HG03095 (cell line): ENCODE measurements at regions not wholly inside any gene's neighbourhood (a gene's known extent, or its start where the extent isn't known, plus 50 kb on each side); places are given as distances from the start of the nearest gene placed in this dataset.
"Not testable (repeated sequence)": the region's sequence is repeated elsewhere in the genome, so short reads cannot be mapped to it uniquely, and the experiment has no call there.

Experiments used
- ATAC-seq: cut with Tn5 transposase; IDR thresholded peaks from one replicate; pipeline ENCODE4 v1.9.1; 2021; ENCODE audit warnings: moderate library complexity; ENCODE audit not compliant: unreplicated experiment

DNA sequence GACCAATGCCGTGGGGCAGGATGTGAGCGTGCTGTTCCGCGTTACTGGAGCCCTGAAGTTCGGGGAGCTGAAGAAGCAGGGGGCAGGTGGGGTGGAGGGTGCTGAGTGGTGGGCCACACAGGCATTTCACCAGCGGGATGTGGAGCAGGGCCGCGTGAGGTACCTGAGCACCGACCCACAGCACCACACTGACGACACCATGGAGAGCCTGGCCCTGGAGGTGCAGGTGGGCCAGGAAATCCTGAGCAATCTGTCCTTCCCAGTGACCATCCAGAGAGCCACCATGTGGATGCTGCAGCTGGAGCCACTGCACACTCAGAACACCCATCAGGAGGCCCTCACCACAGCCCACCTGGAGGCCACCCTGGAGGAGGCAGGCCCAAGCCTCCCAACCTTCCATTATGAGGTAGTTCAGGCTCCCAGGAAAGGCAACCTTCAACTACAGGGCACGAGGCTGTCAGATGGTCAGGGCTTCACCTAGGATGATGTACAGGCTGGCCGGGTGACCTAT, 179.6 kb downstream of the TBC1D2B start:
- ATAC-seq, result no peak

DNA sequence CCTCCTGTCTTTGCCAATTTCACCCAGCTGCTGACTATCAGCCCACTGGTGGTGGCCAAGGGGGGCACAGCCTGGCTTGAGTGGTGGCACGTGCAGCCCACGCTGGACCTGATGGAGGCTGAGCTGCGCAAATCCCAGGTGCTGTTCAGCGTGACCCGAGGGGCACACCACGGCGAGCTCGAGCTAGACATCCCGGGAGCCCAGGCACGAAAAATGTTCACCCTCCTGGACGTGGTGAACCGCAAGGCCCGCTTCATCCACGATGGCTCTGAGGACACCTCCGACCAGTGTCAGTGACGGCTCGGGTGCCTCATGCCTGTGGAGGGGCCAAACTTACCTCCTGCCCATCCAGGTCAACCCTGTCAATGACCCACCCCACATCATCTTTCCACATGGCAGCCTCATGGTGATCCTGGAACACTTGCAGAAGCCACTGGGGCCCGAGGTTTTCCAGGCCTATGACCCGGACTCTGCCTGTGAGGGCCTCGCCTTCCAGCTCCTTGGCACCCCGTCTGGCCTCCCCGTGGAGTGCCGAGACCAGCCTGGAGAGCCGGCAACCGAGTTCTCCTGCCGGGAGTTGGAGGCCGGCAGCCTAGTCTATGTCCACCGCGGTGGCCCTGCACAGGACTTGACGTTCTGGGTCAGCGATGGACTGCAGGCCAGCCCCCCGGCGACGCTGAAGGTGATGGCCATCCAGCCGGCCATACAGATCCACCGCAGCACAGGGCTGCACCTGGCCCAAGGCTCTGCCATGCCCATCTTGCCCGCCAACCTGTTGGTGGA, 180.2 kb downstream of the TBC1D2B start:
- ATAC-seq, result not testable (repeated sequence)

- not testable (repeated sequence) for ATAC-seq
These were observed 181.1 kb downstream of the TBC1D2B start for GRCh38 chr15:77896147-77897112.

DNA sequence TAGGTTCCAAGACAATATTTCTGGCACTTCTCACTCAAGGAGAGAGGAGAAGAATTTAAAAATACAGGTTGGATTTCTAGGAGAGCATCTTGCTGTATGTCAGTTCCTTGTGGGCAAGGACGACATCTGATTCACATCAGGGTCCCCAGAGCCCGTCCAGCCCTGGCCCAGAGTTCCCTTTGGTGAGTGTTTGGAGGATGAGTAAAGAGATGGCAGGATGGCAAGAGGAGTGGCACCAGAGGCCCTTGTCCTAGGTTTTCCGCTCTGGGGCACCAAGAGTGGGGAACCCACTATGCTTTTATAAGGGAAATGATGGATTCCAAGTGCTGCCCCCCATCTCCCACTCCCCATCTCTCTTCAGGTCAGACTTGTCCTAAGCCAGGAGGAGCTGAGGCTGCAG, 181.8 kb downstream of the TBC1D2B start:
- ATAC-seq, result no peak

DNA sequence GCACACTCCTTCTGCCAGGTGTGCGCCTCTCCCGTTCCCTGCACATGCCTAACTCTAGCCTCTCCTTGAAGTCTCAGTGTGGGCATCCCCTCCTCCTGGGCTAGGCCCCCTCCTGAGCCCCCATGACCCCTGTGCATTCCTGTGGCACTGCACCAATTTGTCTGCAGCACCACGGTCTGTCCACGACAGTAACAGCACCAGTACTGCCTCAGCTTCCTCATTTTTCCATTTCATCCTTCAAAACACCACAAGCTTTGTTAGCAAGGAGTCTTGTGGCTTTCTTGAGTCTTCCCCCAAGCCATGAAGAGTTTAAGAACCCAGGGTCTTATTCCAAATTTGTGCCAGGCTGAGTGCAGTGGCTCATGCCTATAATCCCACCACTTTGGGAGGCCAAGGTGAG, 182.4 kb downstream of the TBC1D2B start:
- not testable (repeated sequence) for ATAC-seq

- not testable (repeated sequence) for ATAC-seq
These were observed 183.6 kb downstream of the TBC1D2B start for GRCh38 chr15:77893671-77894640.

DNA sequence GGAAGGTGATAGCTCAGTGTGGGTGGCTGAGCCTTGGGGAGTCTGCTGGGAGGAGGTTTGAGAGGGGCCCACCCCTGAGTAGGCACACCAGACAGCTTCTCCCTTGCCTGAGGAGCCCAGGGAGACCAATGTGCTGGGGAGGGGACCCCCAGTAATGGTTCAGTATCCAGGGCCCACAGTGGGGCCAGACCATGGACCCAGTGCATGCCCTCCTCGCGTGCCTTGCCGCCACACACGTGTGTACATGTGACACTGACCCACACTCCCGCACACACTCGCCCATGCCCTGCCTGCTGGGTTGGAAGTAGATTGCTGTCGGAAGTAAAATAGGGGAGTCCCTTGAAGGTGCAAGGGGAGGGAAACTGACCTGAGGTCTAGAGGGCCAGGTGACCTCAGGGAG, 184.3 kb downstream of the TBC1D2B start:
- ATAC-seq, result not testable (repeated sequence)

- no peak for ATAC-seq
These were observed 185.2 kb downstream of the TBC1D2B start for GRCh38 chr15:77892335-77892734.

DNA sequence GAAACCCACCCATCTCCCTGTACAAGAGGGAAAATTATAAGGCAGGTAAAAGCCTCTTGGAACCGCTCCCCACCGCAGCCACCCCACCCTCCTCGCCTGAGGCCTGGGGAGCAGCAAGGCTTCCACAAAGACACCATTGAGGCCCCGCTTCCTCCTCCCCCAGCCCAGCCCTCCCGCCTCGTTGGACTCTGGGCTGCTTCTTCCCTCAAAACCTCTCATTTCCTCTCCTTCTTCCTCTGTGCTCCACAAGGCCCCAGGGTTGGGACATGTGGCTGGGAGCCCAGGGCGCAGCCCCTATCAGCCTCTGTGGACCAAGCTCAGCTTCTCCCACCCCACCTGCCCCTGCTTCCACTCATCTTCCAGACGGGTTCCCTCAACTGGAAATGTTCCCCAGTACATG, 185.6 kb downstream of the TBC1D2B start:
- ATAC-seq, result not testable (repeated sequence)

GRCh38 chr15:77890911-77891801, 186.4 kb downstream of the TBC1D2B start:
- ATAC-seq, result peak; percentile 53

GRCh38 chr15:77889828-77890725, 187.4 kb downstream of the TBC1D2B start:
- ATAC-seq, result not testable (repeated sequence)

DNA sequence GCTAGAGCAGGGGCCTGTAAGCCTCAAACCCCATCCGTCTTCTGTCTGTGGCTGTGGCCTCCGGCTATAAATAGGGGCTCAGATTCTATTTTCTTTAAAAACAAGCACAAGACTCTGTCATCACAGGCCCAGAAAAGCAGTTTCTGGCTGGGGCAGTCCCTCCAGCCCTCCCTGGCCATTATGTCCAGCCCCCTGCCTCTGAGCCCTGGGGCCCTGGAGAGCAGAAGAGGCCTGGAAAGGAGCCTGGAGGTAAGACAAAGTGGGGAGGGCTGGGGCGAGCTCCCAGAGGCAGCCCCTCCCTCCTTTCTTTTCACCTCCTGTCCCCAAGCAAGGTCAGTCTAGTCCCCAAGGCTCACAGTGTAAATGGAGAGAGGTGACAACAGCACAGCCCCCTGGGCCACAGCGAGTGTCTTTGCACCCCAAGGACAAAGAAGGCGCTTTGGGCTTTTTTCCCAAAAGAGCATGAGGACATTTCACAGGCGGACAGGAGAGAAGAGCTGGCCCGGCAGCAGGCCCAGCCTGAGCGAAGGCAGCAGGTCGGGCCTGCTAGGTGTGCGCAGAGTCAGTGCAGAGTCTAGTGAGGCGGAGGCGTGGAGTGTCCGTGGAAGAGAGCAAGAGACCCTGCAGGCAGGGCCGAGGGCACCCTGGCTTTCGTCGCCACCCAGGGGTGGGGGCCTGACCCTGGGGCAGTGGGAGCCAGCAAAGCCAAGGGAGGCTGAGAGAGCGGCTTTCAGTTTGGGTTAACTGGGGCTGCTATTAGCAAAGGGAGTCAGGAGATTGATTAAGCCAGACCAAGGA, 188.3 kb downstream of the TBC1D2B start:
- ATAC-seq, result no peak

- ATAC-seq, result not testable (repeated sequence)
These were observed 189.7 kb downstream of the TBC1D2B start for GRCh38 chr15:77887563-77888429.

GRCh38 chr15:77886805-77887448, 190.6 kb downstream of the TBC1D2B start:
- no peak for ATAC-seq

DNA sequence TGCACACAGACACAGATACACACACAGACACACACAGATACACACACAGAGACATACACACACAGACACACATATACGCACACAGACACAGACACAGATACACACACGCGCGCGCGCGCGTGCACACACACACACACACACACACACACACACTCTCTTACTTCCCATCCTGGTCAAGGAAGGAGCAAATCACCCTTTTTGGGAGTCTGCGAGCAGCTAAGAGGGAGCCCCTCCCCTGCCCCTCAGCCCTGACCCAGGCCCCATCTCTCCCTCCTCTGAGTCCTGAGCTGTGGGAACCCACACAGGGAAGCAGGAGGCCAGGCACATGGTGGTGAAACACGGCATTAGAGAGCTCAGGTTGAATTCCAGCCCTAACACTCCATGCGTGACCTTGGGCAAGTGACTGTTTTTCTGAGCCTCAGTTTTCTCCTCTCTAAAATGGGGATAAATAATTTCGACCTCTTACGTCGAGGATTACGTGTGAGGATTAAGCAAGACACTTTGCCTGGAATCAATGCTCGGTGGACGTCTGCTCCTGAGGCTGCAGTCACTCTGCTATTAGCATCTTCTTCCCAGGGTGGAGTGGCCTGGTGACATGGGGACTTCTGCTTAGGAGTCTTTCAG, 191.5 kb downstream of the TBC1D2B start:
- ATAC-seq, result not testable (repeated sequence)

GRCh38 chr15:77883012-77883411, 194.5 kb downstream of the TBC1D2B start:
- ATAC-seq, result not testable (repeated sequence)
